ENCODE measurements at regions not wholly inside any gene's neighbourhood (a gene's known extent, or its start where the extent isn't known, plus 50 kb on each side); places are given as distances from the start of the nearest gene placed in this dataset.

GRCh38 chr4:77445823-77446222 is 159.8 kb upstream of the CXCL13 start:
- TF ChIP-seq CTCF (IDR thresholded peaks at IDR 0.05) (no peak), POLR2AphosphoS5 (IDR thresholded peaks at IDR 0.05) (no peak), POLR2A (IDR thresholded peaks at IDR 0.05) (no peak)
